GOT3 (cell line): ENCODE measurements at regions not wholly inside any gene's neighbourhood (a gene's known extent, or its start where the extent isn't known, plus 50 kb on each side); places are given as distances from the start of the nearest gene placed in this dataset.
"Not testable (repeated sequence)": the region's sequence is repeated elsewhere in the genome, so short reads cannot be mapped to it uniquely, and the experiment has no call there.

Experiments
- DNase-seq: peaks from one replicate; lab custom pipeline; 2025; ENCODE audit warnings: mixed read lengths; lab: John Stamatoyannopoulos, UW

DNA sequence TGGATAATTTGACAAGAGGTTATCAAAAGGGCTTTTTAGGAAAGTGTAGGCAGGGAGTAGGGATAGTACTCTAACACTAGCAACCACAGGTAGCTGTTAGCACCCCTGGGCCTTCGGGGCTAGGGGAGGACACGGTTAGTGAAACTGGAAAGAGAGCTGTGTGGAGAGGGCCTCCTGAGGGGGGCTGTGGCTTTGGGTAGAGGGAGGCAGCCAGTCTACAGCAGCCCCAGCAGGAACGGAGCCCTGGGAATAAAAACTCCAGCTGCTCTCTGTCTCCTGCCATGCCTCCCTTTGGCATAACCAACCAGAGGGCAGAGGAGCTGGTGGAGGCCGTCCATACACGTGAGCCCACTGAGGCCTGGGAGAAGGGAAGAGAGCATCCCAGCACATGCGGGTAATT, 223.2 kb downstream of the FOXD2 start:
- no peak for DNase-seq

DNA sequence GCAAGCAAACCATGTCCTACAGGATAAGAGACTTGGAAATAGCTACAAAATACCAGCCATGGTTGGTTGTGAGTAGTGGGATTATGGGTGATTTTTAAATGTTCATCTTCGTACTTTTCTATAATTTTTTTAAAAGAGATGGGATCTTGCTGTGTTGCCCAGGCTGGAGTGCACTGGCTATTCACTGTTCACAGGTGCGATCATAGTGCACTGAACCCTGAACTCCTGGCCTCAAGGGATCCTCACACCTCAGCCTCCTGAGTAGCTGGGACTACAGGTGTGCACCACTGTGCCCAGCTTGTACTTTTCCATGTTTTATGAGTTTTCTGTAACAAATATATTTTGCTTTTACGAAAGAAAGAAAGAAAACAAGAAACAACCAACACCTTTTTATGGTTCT, 224.2 kb downstream of the FOXD2 start:
- DNase-seq, result no peak

DNA sequence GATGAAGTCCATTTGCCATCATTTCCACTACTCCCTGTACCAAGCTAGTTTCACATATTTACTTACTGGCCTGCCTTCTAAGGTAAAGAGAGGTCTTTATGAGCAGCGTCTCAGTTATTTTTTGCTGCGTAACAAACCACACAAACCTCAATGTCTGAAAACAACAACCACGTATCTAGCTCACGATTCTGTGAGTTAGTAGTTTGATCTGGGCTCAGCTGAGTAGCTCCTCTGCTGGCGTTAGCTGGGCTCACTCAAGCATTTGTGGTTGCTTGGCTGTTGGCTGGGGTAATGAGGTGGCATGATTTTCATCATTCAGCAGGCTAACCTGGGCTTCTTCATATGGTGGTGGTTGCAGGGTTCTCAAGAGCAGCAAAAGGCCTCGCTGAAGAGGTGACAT, 225.4 kb downstream of the FOXD2 start:
- DNase-seq, result no peak

DNA sequence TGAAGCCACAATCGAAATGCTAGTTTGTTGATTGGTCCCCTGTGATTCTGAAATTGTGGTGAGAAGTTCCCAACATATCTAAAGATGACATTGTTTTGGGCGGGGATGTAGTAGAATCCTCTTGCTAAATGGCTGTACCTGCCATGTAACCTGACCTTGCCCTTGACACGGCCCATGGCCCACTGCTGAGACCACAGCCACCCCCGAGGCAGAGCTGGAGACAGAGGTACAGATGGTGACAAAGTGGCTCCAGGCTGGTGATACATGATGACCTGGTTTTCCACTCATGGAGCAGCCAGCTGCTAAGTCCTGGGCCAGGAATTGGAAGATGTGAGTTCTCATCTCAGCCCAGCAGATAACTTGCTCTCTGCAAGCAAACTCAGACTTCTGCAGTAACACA, 226.5 kb downstream of the FOXD2 start:
- DNase-seq, result no peak

DNA sequence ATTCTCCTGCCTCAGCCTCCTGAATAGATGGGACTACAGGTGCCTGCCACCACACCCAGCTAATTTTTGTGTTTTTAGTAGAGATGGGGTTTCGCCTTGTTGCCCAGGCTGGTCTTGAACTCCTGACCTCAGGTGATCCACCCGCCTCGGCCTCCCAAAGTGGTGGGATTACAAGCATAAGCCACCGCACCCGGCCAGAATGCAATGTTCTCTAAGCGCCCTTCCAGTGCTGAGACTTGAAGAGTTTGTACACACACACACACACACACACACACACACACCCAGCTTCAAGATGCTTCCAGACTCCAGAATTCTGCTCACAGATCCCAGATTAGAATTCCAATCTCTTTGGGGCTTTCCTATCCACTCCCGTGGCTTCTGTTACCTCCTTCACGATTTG, 227.1 kb downstream of the FOXD2 start:
- DNase-seq, result not testable (repeated sequence)

DNA sequence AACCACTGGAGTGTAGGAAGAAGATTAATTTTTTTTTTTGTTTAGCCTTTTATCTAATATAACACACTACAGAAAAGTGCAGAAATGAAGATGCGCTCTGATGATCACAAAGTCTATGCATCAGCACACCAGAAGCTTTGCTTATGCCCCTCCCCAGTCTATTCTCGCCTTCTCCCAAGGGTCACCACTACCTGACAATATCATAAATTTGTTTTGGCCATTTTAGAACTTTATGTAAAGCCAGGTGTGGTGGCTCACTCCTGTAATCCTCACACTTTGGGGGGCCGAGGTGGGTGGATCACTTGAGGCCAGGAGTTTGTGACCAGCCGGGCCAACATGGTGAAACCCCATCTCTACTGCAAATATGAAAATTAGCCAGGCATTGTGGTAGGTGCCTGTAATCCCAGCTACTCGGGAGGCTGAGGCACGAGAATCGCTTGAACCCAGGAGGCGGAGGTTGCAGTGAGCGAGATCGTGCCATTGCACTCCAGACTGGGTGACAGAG, 231.3 kb downstream of the FOXD2 start:
- no peak for DNase-seq

DNA sequence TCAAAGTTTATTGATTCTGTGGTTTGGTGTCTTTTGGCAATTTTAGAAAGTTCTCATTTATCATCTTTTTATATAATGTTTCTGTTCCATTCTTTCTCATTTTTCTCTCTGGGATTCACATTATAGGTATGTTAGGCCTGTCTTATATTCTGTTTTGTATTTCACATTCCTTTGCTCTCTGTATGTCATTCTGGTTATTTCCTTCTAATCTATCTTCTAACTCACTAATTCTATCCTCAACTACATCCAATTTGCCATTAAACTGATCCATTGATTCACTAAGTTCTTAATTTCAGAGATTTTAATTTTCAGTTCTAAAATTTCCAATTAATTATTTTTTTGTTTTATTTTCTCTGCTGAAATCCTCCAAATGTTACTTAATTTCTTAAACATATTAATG, 234.8 kb downstream of the FOXD2 start:
- DNase-seq, result no peak

DNA sequence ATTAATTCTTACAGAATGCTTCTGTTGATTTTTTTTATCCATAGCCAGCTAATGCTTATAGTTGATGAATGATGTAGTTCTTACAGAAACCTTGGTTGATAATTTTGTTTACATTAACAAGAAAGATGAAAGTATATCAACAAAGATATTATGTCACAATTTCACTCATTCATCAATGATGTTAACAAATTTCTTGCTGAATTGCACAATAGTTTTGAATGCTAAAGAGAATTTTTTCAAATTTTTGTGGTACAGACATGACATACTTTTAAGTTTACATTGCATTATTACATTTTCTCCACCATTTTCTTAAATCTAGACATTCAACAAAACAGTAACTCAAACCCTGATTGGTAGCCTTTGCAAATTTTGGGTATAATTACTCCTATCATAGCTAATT, 236.3 kb downstream of the FOXD2 start:
- no peak for DNase-seq

DNA sequence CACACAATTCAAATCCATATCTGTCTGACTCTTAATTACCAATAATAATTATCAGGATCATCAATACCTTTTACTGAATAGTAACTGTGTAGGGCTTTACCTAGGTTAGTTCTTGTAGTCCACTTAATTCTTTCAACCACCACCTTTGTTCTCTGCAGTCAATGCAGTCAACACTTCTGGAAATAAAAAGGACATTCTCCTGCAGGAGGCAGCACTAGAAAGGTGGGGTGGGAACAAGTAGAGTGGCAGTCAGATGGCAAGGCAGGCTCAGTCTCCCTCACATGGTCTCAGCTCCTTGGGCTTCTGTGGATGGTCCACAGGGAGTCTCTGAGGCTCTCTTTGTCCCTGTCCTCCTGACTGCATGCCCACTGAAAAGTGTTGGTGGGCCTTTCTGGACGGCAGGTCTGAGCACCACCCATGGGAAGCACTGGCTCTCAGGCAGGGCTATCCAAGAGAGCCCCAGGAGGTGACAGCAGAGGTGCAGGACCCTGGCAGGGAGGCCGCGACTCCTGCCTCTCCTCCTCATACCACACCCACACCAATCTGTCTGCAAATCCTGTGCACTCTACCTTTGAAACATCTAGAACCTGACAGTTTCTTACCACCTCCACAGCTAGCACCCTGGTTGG, 237.3 kb downstream of the FOXD2 start:
- DNase-seq, result no peak

DNA sequence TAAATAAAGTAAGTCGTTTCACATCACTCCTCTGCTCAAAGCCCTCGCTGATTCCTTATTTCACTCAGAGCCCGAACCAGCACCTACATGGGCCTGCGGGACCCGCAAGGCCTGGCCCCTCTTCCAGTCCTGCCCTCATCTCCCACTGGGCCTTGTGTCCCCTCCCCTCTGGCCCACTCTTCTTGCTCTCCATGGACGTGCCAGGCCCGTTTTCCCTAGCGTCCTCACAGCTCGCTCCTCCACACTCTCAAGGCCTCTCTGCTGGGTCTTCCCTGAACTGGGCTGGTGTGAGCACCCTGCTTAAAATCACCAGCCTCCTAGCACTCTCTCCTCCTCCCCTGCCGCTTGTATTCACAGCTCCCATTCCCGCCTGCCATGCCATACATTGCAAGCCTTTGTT, 237.9 kb downstream of the FOXD2 start:
- DNase-seq, result no peak

DNA sequence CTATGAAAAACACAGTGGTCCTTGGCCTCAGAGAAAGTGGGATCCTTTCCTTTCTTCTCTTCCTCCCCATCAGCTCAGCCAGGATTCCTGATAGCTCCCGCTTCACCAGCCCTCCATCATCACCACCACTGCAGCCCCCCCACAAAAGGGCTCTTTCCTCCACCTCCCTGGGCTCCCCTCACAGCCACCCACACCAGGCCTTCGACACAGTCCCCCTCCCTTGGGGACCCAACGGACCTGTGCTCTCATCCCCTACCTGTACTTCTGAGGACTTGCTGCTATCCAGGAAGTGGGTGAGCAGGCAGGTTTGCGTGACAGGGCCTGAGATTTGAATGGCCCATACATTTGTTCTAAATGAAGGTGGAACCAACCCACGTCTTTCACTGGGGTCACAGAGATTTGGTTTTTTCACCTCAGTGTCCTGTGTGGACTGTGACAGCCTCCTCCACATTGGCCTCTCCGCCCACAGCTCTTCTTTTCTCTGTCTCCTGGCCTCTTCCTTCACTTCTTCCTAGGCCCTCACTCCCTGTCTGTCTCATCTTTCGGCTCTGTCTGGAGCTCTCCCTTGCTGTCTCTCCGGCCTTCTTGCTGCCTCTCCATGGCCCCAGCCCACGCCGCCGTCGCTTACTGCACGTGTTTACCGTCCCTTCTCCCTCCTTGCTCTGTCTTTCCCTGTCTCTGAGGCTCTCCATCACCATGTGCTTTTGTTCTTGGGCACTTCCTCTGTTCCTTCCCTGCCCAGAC, 238.6 kb downstream of the FOXD2 start:
- DNase-seq, result no peak

DNA sequence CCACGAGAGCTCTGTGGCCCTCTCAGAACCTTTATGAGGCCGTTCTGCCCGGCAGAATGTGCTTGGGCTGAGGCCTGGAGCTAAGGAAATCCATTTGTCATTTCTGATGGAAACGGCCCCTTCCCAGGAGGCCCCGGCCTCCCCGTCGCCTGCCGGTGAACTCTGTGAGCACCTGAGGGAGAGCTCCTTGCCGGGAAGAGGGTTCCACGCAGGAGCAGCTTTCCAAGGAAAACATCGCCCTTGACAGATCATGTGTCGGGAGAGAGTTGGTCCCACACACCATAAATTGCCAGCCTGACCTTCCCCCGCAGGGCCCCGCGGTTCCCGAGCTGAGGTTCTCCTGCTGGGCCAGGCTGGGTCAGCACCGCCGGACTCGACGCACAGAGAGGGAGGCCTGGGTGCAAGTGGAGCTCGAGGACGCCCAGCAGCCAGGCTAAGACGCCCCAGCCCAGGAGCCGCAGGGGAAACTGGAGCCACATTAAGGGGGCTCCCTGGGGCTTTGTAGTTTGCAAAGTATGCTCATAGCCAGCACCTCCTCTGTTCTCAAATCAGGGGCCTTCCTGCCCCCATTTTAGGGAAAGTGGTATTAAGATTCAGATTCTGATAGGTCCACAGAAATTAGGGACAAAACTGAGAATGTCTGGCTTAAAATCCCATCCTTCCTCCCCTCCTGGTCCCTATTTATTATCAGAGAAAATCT, 239.5 kb downstream of the FOXD2 start:
- DNase-seq, result no peak

DNA sequence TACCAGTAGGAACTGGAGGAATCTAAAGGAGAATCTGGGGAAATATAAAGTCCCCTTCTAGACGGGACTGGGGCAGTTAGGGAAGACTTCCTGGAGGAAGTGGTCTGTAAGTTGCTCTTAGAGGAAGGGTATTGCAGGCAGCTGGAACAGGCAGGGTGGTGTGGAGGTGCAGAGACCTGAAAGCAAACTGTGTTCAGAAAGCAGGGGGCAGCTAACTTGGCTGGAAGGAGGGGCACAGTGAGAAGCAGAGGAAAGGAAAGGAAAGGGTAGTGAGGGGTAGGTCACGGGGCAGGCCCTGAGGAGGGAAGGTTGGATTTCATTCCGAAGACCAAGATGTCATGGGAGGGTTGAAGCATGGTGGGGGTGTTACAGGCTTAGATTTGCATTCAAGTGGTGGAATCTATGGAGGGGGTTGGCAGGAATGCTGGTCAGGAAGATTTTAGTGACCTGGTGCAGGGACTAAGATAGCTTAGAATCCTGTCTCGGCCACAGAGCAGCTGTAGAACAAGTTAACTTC, 240.7 kb downstream of the FOXD2 start:
- no peak for DNase-seq

DNA sequence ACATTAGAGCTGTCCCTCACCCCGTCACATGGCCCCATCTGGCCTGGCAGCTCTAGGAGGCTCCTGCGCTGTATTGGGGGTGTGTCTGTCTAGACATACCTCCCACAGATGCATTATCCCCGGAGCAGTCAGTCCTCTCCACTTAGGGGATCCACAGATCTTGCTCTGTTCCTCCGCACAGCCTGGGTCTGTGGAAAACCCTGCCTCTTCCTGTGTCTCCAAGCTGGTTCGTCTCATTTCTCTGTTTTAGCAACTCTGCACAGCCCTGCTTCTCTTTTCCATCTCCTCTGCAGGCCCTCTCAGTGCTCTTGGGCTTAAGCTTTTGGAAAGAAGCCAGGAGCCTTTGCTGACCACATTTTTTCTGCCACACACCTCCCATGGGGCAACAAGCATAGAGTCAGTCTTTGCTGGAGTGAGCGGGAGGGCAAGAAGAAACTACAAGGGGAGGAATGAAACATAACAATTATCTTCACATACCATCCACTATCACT, 241.5 kb downstream of the FOXD2 start:
- DNase-seq, result no peak

DNA sequence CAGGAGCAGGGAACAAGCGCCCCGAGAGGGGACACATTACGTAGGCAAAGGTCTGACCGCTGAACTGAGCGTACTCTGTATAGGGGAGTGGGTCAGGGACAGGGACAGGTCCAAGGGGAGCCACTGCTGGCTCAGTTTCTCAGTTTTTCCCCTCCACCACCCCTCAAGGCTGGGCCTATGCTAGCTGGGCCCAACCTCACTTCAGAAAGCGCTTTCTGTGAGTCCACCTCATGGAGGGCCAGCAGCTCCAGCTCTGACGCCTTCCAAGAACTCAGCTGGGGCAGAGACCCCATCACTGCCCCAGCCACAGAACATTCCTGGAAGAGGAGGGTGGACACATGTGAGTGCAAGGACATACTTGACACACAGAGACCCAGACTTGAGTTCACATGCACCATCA, 242.0 kb downstream of the FOXD2 start:
- DNase-seq, result no peak

DNA sequence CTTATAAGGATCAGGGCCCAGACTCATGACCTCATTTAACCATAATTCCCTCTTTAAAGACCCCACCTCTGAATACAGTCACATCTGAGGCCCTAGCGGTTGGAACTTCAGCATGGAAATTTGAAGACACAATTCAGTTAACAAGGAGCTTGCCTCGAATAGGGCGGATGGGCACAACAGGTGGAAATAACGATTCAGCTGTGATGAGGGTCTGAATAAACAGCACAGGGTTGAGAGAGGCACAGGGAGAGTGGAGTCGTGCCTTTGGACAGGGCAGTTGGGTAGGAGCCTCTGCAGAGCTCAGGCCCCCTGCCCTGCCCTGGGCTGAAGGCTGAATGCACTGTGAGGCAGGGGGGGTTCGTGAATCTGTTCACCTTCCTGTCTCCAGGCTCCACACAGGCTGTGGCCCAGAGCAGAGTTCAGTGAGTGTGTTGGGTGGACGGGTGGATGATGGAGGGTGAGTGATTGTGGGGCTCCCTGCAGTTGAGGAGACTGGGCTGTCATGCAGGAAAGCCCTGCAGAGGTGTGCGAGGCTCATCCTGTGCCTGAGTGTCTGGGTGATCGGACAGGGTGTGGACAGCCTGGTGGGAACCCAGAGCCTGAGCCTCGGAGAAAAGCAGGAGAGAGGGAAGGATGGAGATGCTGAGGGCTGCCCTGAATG, 243.1 kb downstream of the FOXD2 start:
- no peak for DNase-seq

DNA sequence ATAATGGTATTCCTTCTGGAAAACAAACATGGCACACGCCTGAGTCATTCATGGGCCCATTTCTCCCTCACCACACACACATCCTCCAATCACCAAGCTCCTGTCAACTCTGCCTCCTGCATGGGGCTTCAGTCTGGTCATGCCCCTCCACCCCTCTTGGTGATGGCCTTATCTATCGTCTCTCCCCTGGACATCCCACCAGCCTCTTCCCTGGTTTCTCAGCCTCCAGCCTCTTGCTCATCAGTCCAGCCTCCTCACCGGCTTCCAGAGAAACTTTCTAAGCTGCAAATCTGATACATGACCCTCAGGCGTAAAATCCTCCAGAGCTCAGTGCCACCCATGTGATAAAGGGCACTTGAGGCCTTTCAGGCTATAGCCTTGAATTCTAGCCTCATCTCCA, 243.9 kb downstream of the FOXD2 start:
- no peak for DNase-seq

DNA sequence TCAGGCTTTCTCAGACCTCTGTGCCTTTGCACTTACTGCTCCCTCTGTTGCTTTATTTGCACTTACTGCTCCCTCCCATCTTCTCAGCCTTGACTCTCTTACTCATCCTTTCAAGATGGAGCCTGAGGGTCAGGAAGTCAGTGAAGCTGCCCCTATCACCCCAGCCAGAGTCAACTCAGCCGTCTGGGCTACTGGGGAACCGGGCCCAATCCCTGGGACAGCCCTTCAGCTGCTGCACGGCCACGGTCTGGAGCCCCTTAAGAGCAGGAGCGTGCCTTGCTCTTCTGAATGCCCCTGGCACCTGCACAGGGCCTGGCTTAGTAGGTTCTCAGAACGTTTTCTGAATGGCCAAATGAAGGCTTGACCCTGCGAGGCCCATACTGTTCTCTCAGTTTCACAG, 244.4 kb downstream of the FOXD2 start:
- DNase-seq, result no peak

DNA sequence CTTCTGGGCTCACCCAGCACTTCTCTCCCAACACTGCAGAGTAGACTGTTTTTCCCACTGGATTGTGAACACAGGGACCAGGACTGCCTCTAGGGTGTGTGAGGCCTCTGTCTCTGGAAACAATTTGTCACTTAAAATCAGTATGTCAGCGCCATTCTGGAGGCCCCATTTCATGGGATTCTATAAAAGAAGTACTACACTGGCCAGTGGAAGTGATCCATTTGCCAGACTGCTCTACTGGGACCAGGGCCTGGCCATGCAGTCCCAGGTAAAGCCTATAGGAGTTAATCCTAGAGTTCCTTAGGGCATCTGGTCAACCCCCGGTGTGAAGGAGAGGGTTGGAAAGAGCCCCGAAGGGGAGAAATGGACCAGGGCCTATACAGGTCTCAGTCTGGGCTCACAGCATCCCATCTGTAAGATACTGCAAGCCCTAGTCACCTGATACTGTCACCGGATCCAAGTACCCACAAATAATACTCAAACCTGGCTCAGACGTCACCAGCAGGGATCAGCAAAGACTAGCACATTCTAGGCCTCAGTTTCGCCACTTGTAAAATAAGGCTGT, 245.0 kb downstream of the FOXD2 start:
- DNase-seq, result no peak

DNA sequence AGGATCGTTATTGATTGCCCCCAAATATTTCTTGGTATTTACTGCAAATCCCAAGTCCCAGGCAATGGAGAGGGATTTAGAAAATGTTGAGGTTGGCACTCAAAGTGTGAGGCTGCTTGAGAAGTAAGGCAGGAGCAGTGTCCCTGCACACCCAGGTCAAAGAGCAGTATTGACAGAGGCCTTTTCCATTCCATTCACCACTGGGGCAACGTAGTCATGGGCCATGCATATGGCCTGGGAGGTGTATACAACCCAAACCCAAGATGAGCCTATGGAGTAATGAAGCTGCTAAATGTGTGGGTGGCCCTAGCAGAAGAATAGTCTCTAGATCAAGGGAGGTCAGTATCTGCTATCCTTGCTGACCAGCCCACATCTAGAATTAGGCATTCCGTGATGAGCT, 245.6 kb downstream of the FOXD2 start:
- no peak for DNase-seq

DNA sequence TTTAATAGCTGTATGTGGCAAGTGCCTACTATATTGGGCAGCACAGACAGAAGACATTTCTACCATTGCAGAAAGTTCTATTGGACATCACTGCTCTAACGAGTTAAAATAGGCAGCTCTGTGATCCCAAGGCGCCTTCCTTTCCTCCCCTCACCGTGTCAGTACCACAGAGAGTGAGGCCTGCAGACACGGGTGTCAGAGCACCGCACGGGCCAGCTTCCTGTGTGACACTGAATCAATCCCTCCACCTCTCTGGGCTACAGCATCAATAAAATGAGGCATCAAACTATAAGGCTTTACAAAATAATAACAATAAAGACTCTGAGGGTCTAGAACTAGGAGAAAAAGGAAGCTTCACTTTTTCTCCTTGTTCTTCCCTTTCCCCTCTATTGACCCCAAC, 246.7 kb downstream of the FOXD2 start:
- DNase-seq, result no peak
